Smooth muscle cell (in vitro differentiated cells): ENCODE measurements at regions not wholly inside any gene's neighbourhood (a gene's known extent, or its start where the extent isn't known, plus 50 kb on each side); places are given as distances from the start of the nearest gene placed in this dataset.
A peak's percentile ranks its signal among the peaks of the same experiment; 100 is the strongest.

Experiments
- DNase-seq: peaks from one replicate; lab custom pipeline; 2025; ENCODE audit not compliant: unreplicated experiment; lab: John Stamatoyannopoulos, UW
- H2AFZ ChIP-seq: fragments of 200-600 bp; sonication (generic); 2 replicates; pipeline ENCODE4 v1.6.0; 2016; ENCODE audit warnings: antibody characterized with exemption, low read depth, mild to moderate bottlenecking
- H3F3A ChIP-seq: fragments of 200-600 bp; sonication (generic); 2 replicates; pipeline ENCODE4 v1.6.0; 2017; ENCODE audit warnings: antibody characterized with exemption, low read depth
- H3K27ac ChIP-seq: fragments of 200-600 bp; sonication (generic); 2 replicates; pipeline ENCODE4 v1.5.1; 2016; ENCODE audit warnings: low read depth, mild to moderate bottlenecking
- H3K27me3 ChIP-seq: fragments of 200-600 bp; sonication (generic); 2 replicates; pipeline ENCODE4 v1.6.1; 2016; ENCODE audit warnings: low read depth, mild to moderate bottlenecking
- H3K36me3 ChIP-seq: fragments of 200-600 bp; sonication (generic); 2 replicates; pipeline ENCODE4 v1.5.1; 2016; ENCODE audit warnings: low read depth
- H3K4me1 ChIP-seq: fragments of 200-600 bp; sonication (generic); 2 replicates; pipeline ENCODE4 v1.5.1; 2016; ENCODE audit warnings: low read depth
- H3K4me2 ChIP-seq: fragments of 200-600 bp; sonication (generic); 2 replicates; pipeline ENCODE4 v1.6.0; 2016; ENCODE audit warnings: mild to moderate bottlenecking
- H3K4me3 ChIP-seq: fragments of 200-600 bp; sonication (generic); 2 replicates; pipeline ENCODE4 v1.5.1; 2016; ENCODE audit warnings: mild to moderate bottlenecking
- H3K79me2 ChIP-seq: fragments of 200-600 bp; sonication (generic); 2 replicates; pipeline ENCODE4 v1.6.0; 2016; ENCODE audit warnings: low read depth, mild to moderate bottlenecking
- H3K9ac ChIP-seq: fragments of 200-600 bp; sonication (generic); 2 replicates; pipeline ENCODE4 v1.6.0; 2016; ENCODE audit warnings: low read depth
- H3K9me3 ChIP-seq: fragments of 200-600 bp; sonication (generic); replicated peaks from 2 replicates; pipeline ENCODE4 v1.5.1; 2016; ENCODE audit warnings: low read depth
- H4K20me1 ChIP-seq: fragments of 200-600 bp; sonication (generic); 2 replicates; pipeline ENCODE4 v1.6.0; 2016; ENCODE audit warnings: low read depth
- WGBS: methylation state at CpG from one replicate; pipeline ENCODE4 v1.1.7; 2016; ENCODE audit warnings: low lambda C conversion rate; 5-methylcytosine and 5-hydroxymethylcytosine counted together
- TF ChIP-seq, protein P1 (sequence below): fragments of 200-600 bp; sonication (generic); IDR thresholded peaks from 2 replicates; pipeline ENCODE4 v1.5.1; 2017; ENCODE audit warnings: borderline replicate concordance, mild to moderate bottlenecking, antibody characterized with exemption; ENCODE audit not compliant: insufficient read depth, poor library complexity, severe bottlenecking

DNA sequence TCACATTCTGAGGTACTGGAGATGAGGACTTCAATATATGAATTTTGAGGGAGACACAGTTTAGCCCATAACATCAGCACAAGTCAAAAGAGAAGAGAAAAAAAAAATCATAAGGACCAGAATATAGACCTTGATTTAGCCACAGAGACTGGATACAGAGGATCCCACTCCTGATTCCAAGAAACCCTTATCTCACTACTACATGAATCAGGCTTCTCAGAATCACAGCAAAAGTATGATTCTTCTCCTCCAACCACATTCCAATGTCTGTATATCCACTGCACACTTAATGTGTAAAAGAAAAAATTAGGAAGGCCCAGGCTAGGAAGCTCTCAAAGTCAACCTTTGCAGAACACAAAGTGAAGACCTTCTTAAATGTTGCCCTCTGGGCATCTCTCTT, 610.9 kb downstream of the DTWD2 start:
- H3K36me3 ChIP-seq: no peaks in the 10 kb centered on the region
- no peaks in the 10 kb centered on the region for H3F3A ChIP-seq
- H3K9ac ChIP-seq: no peak overlapping the region
- no peak overlapping the region for H3K27ac ChIP-seq
- no peak overlapping the region for H3K4me3 ChIP-seq
- no peaks in the 10 kb centered on the region for H3K79me2 ChIP-seq
- H3K4me1 ChIP-seq: no peaks in the 10 kb centered on the region
- no peak overlapping the region for H2AFZ ChIP-seq
- no peaks in the 10 kb centered on the region for H4K20me1 ChIP-seq
- peak overlapping the region; percentile 15 for H3K4me2 ChIP-seq
- no peak for DNase-seq
- H3K9me3 ChIP-seq: no peaks in the 10 kb centered on the region
- TF ChIP-seq, protein P1, sequence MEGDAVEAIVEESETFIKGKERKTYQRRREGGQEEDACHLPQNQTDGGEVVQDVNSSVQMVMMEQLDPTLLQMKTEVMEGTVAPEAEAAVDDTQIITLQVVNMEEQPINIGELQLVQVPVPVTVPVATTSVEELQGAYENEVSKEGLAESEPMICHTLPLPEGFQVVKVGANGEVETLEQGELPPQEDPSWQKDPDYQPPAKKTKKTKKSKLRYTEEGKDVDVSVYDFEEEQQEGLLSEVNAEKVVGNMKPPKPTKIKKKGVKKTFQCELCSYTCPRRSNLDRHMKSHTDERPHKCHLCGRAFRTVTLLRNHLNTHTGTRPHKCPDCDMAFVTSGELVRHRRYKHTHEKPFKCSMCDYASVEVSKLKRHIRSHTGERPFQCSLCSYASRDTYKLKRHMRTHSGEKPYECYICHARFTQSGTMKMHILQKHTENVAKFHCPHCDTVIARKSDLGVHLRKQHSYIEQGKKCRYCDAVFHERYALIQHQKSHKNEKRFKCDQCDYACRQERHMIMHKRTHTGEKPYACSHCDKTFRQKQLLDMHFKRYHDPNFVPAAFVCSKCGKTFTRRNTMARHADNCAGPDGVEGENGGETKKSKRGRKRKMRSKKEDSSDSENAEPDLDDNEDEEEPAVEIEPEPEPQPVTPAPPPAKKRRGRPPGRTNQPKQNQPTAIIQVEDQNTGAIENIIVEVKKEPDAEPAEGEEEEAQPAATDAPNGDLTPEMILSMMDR: no peak
- H3K27me3 ChIP-seq: no peaks in the 10 kb centered on the region

DNA sequence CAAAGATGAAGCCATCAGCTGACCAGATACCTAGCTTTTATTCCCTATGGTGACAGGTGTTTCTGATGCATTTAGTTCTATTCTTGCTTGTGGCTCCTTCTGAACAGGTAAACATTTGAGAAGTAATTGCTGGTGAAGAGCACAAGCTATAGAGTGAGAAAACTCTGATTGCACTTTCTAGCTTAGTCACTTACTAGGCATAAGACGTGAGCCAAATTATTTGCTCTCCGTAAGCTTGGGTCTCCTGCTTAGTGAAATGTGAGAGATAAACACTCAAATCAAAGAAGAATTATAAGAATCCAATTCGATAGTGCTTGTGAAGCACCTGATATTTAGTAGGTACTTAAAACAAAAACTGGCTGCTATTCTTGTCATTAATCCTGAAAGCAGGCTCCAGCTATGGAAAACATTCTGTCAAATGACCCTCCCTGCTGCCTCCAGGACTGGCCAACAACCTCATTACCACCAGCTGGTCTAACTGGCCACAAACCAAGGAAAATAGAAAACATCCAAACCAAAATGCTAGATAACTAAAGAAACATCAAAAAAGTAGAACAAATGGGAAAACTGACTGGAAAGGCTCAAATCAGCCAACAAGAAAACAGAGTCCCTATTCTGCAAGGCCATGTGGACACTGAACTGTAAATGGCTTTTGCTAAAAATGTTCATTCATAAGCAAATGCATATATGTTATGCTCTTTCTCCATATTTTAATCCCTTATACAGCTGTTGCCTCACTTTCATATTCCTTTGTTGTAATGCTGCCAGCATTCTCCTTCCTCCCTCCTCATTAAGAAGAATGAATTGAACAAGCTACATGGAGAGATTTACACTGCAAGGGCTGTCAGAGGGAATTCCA, 616.1 kb downstream of the DTWD2 start:
- no peak overlapping the region for H3K4me3 ChIP-seq
- no peak for DNase-seq
- 90% methylated on average over 3 of the region's 3 CpGs for WGBS

DNA sequence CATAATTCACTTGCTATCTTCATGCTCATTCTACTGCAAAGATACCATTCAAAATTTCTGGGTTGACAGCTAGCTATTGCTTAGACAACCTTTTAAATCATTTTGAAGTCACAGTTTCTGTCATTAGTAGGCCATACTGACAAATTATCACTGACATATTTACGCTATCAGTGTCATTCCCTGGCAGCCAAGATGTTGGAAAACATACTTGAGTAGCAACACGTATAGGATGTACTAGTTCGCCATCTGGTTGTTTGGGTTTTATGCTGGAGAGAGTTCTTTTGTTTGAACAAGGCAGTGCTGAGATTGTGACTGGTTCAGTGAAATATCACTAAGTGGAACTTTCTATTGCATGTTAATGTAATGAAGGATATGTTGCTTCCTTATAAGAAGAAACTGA, 621.9 kb downstream of the DTWD2 start:
- Histone ChIP-seq H3K79me2 (no peaks in the 10 kb centered on the region), H3K9me3 (no peaks in the 10 kb centered on the region), H3K4me2 (no peak overlapping the region), H3K27ac (no peak overlapping the region), H3K9ac (no peak overlapping the region), H3K36me3 (no peaks in the 10 kb centered on the region), H2AFZ (no peak overlapping the region), H3K4me3 (no peak overlapping the region), H3F3A (no peaks in the 10 kb centered on the region), H4K20me1 (no peaks in the 10 kb centered on the region), H3K4me1 (no peaks in the 10 kb centered on the region), H3K27me3 (no peaks in the 10 kb centered on the region)
- no peak for DNase-seq
- 91% methylated on average over 3 of the region's 3 CpGs for WGBS
- TF ChIP-seq, protein P1: no peak

More for the DNA sequence above, 616.1 kb downstream of the DTWD2 start:
- Histone ChIP-seq H4K20me1 (no peaks in the 10 kb centered on the region), H3K4me2 (no peak overlapping the region), H3K9ac (no peak overlapping the region), H3K9me3 (no peaks in the 10 kb centered on the region), H3K4me1 (no peaks in the 10 kb centered on the region), H3K79me2 (no peaks in the 10 kb centered on the region), H3K36me3 (no peaks in the 10 kb centered on the region), H3K27me3 (no peaks in the 10 kb centered on the region), H2AFZ (no peak overlapping the region), H3F3A (no peaks in the 10 kb centered on the region), H3K27ac (no peak overlapping the region)
- TF ChIP-seq, protein P1: no peak

DNA sequence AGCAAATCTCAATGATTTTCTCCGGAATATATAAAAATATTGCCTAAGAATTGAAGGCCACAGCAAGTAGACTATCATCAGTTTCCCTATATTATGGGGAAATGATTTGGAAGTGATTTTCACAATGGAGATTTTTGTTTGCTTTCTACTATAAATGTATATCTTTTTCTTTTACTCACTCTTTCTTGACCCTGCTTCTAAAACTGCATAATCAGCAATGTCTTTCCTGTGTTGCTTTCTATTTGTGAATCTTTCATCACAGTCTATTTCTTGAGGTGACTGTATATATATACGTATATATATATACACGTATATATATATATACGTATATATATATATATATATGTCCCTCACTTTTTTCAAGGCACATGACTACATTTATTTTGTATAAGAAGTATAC, 622.6 kb downstream of the DTWD2 start:
- H4K20me1 ChIP-seq: no peaks in the 10 kb centered on the region
- 76% methylated on average over 4 of the region's 4 CpGs for WGBS
- TF ChIP-seq, protein P1: no peak
- no peak overlapping the region for H2AFZ ChIP-seq
- no peaks in the 10 kb centered on the region for H3K27me3 ChIP-seq
- no peaks in the 10 kb centered on the region for H3K9me3 ChIP-seq
- H3K27ac ChIP-seq: no peak overlapping the region
- H3K79me2 ChIP-seq: no peaks in the 10 kb centered on the region
- no peaks in the 10 kb centered on the region for H3K4me1 ChIP-seq
- H3K36me3 ChIP-seq: no peaks in the 10 kb centered on the region
- no peak overlapping the region for H3K4me3 ChIP-seq
- H3F3A ChIP-seq: no peaks in the 10 kb centered on the region
- H3K9ac ChIP-seq: no peak overlapping the region
- no peak for DNase-seq
- no peak overlapping the region for H3K4me2 ChIP-seq
